Forelimb muscle (tissue), 1 donor: ENCODE measurements at regions not wholly inside any gene's neighbourhood (a gene's known extent, or its start where the extent isn't known, plus 50 kb on each side); places are given as distances from the start of the nearest gene placed in this dataset.
A peak's percentile ranks its signal among the peaks of the same experiment; 100 is the strongest.

Source experiments
- DNase-seq: peaks from one replicate; pipeline ENCODE4 v3.0.0-alpha.2; 2013; ENCODE audit warnings: low read depth

- DNase-seq, result no peak
These were observed 361.0 kb downstream of the SETD4 start for GRCh38 chr21:35699361-35699760.

- DNase-seq, result peak; percentile 36
These were observed 363.0 kb downstream of the SETD4 start for GRCh38 chr21:35697321-35697808.

GRCh38 chr21:35696644-35697043, 363.7 kb downstream of the SETD4 start:
- DNase-seq, result no peak

GRCh38 chr21:35692311-35692710, 368.0 kb downstream of the SETD4 start:
- no peak for DNase-seq

GRCh38 chr21:35690436-35690835, 369.9 kb downstream of the SETD4 start:
- no peak for DNase-seq

GRCh38 chr21:35686156-35686555, 374.2 kb downstream of the SETD4 start:
- DNase-seq, result no peak

- no peak for DNase-seq
These were observed 376.5 kb downstream of the SETD4 start for GRCh38 chr21:35683664-35684304.

- no peak for DNase-seq
These were observed 377.3 kb downstream of the SETD4 start for GRCh38 chr21:35682904-35683549.

GRCh38 chr21:35681946-35682345, 378.4 kb downstream of the SETD4 start:
- DNase-seq, result no peak

- no peak for DNase-seq
These were observed 381.2 kb downstream of the SETD4 start for GRCh38 chr21:35679076-35679475.

- no peak for DNase-seq
These were observed 381.9 kb downstream of the SETD4 start for GRCh38 chr21:35678393-35678792.

GRCh38 chr21:35677298-35677841, 383.0 kb downstream of the SETD4 start:
- no peak for DNase-seq

GRCh38 chr21:35674895-35675470, 385.3 kb downstream of the SETD4 start:
- DNase-seq, result no peak

- DNase-seq, result no peak
These were observed 386.1 kb downstream of the SETD4 start for GRCh38 chr21:35674091-35674671.

GRCh38 chr21:35672313-35672712, 388.0 kb downstream of the SETD4 start:
- DNase-seq, result no peak

- DNase-seq, result no peak
These were observed 395.6 kb downstream of the SETD4 start for GRCh38 chr21:35664683-35665082.

- no peak for DNase-seq
These were observed 396.3 kb downstream of the SETD4 start for GRCh38 chr21:35663856-35664606.

GRCh38 chr21:35658242-35658641, 402.1 kb downstream of the SETD4 start:
- peak; percentile 4 for DNase-seq

GRCh38 chr21:35652872-35653271, 407.5 kb downstream of the SETD4 start:
- no peak for DNase-seq

GRCh38 chr21:35652196-35652595, 408.1 kb downstream of the SETD4 start:
- DNase-seq, result no peak

GRCh38 chr21:35651196-35651595, 409.1 kb downstream of the SETD4 start:
- DNase-seq, result no peak

- DNase-seq, result no peak
These were observed 411.1 kb downstream of the SETD4 start for GRCh38 chr21:35649186-35649585.
